K562 (cell line): ENCODE measurements at regions not wholly inside any gene's neighbourhood (a gene's known extent, or its start where the extent isn't known, plus 50 kb on each side); places are given as distances from the start of the nearest gene placed in this dataset.

Source experiments
- ATAC-seq: fragments of 200-7000 bp; cut with Tn5 transposase; 3 replicates; pipeline ENCODE4 v1.9.1; 2020; ENCODE audit warnings: moderate library complexity
- BruUV-seq: library from RNA; stranded (reverse); fragments of 400-500 nt; replicated peaks from 2 replicates; lab custom pipeline; 2021; lab: Mats Ljungman, UMichigan
- CTCF ChIA-PET: fragments of 300-600 bp; formaldehyde crosslinking; extraction: SDS; loops from one replicate; lab custom pipeline; 2021; ENCODE audit warnings: low intra/inter-chr PET ratio; lab: Yijun Ruan, JAX
- POLR2A ChIA-PET: fragments of 300-600, 350-650 bp; sonication (Branson Sonifier 250); formaldehyde crosslinking; extraction: SDS; loops from one replicate; lab custom pipeline; 2021; ENCODE audit warnings: antibody characterized with exemption, inconsistent platforms; lab: Yijun Ruan, JAX
- DNase-seq, 4 experiments: peaks; one replicate each; pipeline versions ENCODE4 v3.0.0 to v3.0.0-alpha.2; 2011 to 2018; ENCODE audit warnings: low spot score in 3 of 4, mixed read lengths in 3 of 4; ENCODE audit errors: extremely low read depth in 1 of 4
- FAIRE-seq: peaks from 2 replicates; lab custom pipeline; 2011; peaks lifted over from hg19 to GRCh38; lab: Jason Lieb, UNC
- H2AFZ ChIP-seq: 2 replicates; pipeline ENCODE4 v1.6.0; 2011; ENCODE audit warnings: low read depth, low read length, control low read depth, inconsistent platforms
- H3K27ac ChIP-seq: fragments of 200-600 bp; 3 replicates; pipeline ENCODE4 v1.8.0; 2011; ENCODE audit warnings: low read depth, mild to moderate bottlenecking, control low read depth, inconsistent platforms, low read length, moderate library complexity, mixed read lengths; ENCODE audit errors: extremely low read depth
- H3K27me3 ChIP-seq, 2 experiments: fragments of 300-600 bp in 1 of 2; 2 replicates in 1 of 2; 3 replicates in 1 of 2; pipeline versions ENCODE4 v1.6.0 to v1.8.0; 2011; ENCODE audit warnings: inconsistent platforms in 2 of 2, low read length in 2 of 2, mild to moderate bottlenecking in 1 of 2, mixed read lengths in 1 of 2, moderate library complexity in 1 of 2; ENCODE audit not compliant: control insufficient read depth in 2 of 2, insufficient read depth in 2 of 2
- H3K36me3 ChIP-seq: fragments of 300-600 bp; 3 replicates; pipeline ENCODE4 v1.8.0; 2011; ENCODE audit warnings: mild to moderate bottlenecking, low read length, inconsistent platforms; ENCODE audit not compliant: control insufficient read depth, insufficient read depth
- H3K4me1 ChIP-seq, 2 experiments: fragments of 200-600 bp in 1 of 2; replicated peaks in 1 of 2; 2 replicates in 1 of 2; 3 replicates in 1 of 2; pipeline versions ENCODE4 v1.5.1 to v1.8.0; 2011; ENCODE audit warnings: inconsistent platforms in 2 of 2, low read length in 2 of 2, mild to moderate bottlenecking in 1 of 2, mixed read lengths in 1 of 2, moderate library complexity in 1 of 2; ENCODE audit not compliant: control insufficient read depth in 2 of 2, insufficient read depth in 2 of 2
- H3K4me2 ChIP-seq: 2 replicates; pipeline ENCODE4 v1.6.1; 2011; ENCODE audit warnings: low read length, control low read depth, inconsistent platforms, mixed read lengths; ENCODE audit not compliant: insufficient read depth
- H3K4me3 ChIP-seq: fragments of 200-600 bp; sonication (generic), shearing (Covaris generic); 2 replicates; pipeline ENCODE4 v1.5.1; 2016; ENCODE audit warnings: control low read depth, inconsistent platforms
- H3K79me2 ChIP-seq: fragments of 200-600 bp; 3 replicates; pipeline ENCODE4 v1.8.0; 2011; ENCODE audit warnings: low read length, inconsistent platforms; ENCODE audit not compliant: control insufficient read depth, insufficient read depth
- H3K9ac ChIP-seq, 2 experiments: 2 replicates each; pipeline versions ENCODE4 v1.6.0 to v1.6.1; 2011; ENCODE audit warnings: low read depth in 2 of 2, low read length in 2 of 2, control low read depth in 1 of 2, inconsistent platforms in 1 of 2, mild to moderate bottlenecking in 1 of 2, mixed read lengths in 1 of 2; ENCODE audit not compliant: insufficient read depth in 1 of 2
- H3K9me1 ChIP-seq: one replicate; pipeline ENCODE4 v1.6.0; 2011; ENCODE audit warnings: inconsistent platforms, mild to moderate bottlenecking, low read length, moderate library complexity; ENCODE audit not compliant: control insufficient read depth, insufficient read depth
- H3K9me3 ChIP-seq: replicated peaks from 2 replicates; pipeline ENCODE4 v1.5.1; 2011; ENCODE audit warnings: low read depth, low read length, inconsistent platforms; ENCODE audit not compliant: control insufficient read depth, insufficient read depth
- H4K20me1 ChIP-seq: replicated peaks from 2 replicates; pipeline ENCODE4 v1.6.1; 2011; ENCODE audit warnings: low read length, inconsistent platforms, mixed read lengths; ENCODE audit not compliant: control insufficient read depth, insufficient read depth
- CBFA2T2 ChIP-seq: fragments of 450-650 bp; conservative IDR thresholded peaks from 2 replicates; pipeline ENCODE4 v1.6.1; 2017; ENCODE audit warnings: mild to moderate bottlenecking
- PHB2 ChIP-seq: fragments of 450-650 bp; IDR thresholded peaks from 2 replicates; pipeline ENCODE4 v1.6.1; 2017; ENCODE audit warnings: low read depth
- RAD51 ChIP-seq: fragments of 450-650 bp; IDR thresholded peaks from 2 replicates; pipeline ENCODE4 v1.7.1; 2016; ENCODE audit warnings: low read depth, mild to moderate bottlenecking, borderline replicate concordance
- TCF7L2 ChIP-seq: fragments of 150-350 bp; IDR thresholded peaks from 2 replicates; pipeline ENCODE4 v1.6.1; 2016; ENCODE audit warnings: low read depth, mild to moderate bottlenecking, low read length, moderate library complexity
- TEAD4 ChIP-seq, 2 experiments: sonication (generic) in 1 of 2; formaldehyde crosslinking in 1 of 2; IDR thresholded peaks; 2 replicates each; pipeline versions ENCODE4 v1.6.1 to v1.8.0; 2012 to 2022; ENCODE audit warnings: borderline replicate concordance in 1 of 2, inconsistent platforms in 1 of 2, low read length in 1 of 2, mild to moderate bottlenecking in 1 of 2, missing genetic modification reagents in 1 of 2
- TOE1 ChIP-seq, 2 experiments: fragments of 450-650 bp in 1 of 2; sonication (generic) in 1 of 2; formaldehyde crosslinking in 1 of 2; IDR thresholded peaks; 2 replicates each; pipeline versions ENCODE4 v1.7.1 to v1.8.0; 2016 to 2022; ENCODE audit warnings: borderline replicate concordance in 2 of 2, mild to moderate bottlenecking in 2 of 2, antibody characterized with exemption in 1 of 2, inconsistent platforms in 1 of 2, low read depth in 1 of 2, missing genetic modification reagents in 1 of 2, moderate library complexity in 1 of 2
- ZNF354B ChIP-seq: fragments of 250-450 bp; sonication (Bioruptor Pico); IDR thresholded peaks from 2 replicates; pipeline ENCODE4 v1.4.0; 2020
- WGBS: fragments of 100-300 bp; shearing (Covaris generic); methylation state at CpG from one replicate; pipeline ENCODE4 v1.1.6; 2016; ENCODE audit warnings: low coverage, mixed read lengths; ENCODE audit not compliant: insufficient coverage; ENCODE audit errors: missing lambda C conversion rate; 5-methylcytosine and 5-hydroxymethylcytosine counted together
- in situ Hi-C: fragments of 300-500 bp; cut with MboI; formaldehyde crosslinking; loops from 4 replicates; pipeline ENCODE4 v1.15.0; 2018; ENCODE audit warnings: inconsistent platforms, mixed read lengths
- intact Hi-C: fragments of 100-400 bp; cut with micrococcal nuclease; formaldehyde crosslinking; loops from 2 replicates; pipeline ENCODE4 v1.14.2; 2022
- TF ChIP-seq, protein P1 (sequence below): sonication (generic); formaldehyde crosslinking; IDR thresholded peaks from 2 replicates; pipeline ENCODE4 v1.9.0; 2022; ENCODE audit warnings: mild to moderate bottlenecking, missing genetic modification reagents
- TF ChIP-seq, protein P2 (sequence below): sonication (generic); formaldehyde crosslinking; IDR thresholded peaks from 2 replicates; pipeline ENCODE4 v1.5.0; 2020; ENCODE audit warnings: missing genetic modification reagents
- TF ChIP-seq, protein P3 (sequence below): fragments of 450-650 bp; formaldehyde crosslinking; IDR thresholded peaks from 2 replicates; pipeline ENCODE4 v1.4.0; 2020; ENCODE audit warnings: mild to moderate bottlenecking, mixed read lengths

DNA sequence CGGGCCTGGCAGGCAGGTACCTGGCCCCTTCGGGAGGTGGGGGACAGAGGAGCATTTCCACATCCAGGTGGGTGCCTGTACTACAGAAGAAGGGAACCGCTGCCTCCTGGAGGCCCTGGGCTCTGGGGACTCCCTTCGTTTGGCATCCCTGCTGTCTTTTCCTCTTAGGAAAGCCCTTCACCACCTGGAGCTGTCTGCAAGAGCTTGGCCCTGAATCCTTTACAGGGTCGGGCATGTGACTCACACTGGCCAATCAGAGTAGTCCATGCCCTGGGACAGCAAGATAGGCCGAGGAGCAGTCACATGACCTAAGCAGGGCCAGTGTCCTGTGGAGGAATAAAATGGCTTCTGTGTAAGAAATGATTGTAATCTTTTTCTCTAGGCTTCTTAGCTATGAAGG lies 224.9 kb downstream of the ANKRD60 start:
- no TSS peak for BruUV-seq
- intact Hi-C loops, result no loop called here
- FAIRE-seq, result no peak
- Histone ChIP-seq H3K9me1 (no peaks in the 10 kb centered on the region), H3K79me2 (no peaks in the 10 kb centered on the region), H3K27ac (no peak overlapping the region), H3K9me3 (no peaks in the 10 kb centered on the region), H3K4me3 (no peak overlapping the region), H4K20me1 (no peaks in the 10 kb centered on the region), H3K27me3 (peaks cover 5 to 38% of the 10 kb centered on the region in 2 experiments; a peak in 4 of 5 replicates), H3K4me2 (no peak overlapping the region; the same call in 1 of the 2 replicates), H3K9ac (no peak overlapping the region)
- ATAC-seq, result peak; percentile 87
- 0% methylated on average over 5 of the region's 6 CpGs for WGBS
- TF ChIP-seq, protein P1, sequence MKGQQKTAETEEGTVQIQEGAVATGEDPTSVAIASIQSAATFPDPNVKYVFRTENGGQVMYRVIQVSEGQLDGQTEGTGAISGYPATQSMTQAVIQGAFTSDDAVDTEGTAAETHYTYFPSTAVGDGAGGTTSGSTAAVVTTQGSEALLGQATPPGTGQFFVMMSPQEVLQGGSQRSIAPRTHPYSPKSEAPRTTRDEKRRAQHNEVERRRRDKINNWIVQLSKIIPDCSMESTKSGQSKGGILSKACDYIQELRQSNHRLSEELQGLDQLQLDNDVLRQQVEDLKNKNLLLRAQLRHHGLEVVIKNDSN (CRISPR knock-in tag), result peak; percentile 86
- TF ChIP-seq ZNF354B (CRISPR knock-in tag) (no peak), RAD51 (peak; percentile 88), TEAD4 (IDR thresholded peaks at IDR 0.05; ENCODE audit: low read length) (no peak), TEAD4 (CRISPR knock-in tag; IDR thresholded peaks at IDR 0.05; ENCODE audit: borderline replicate concordance) (no peak), PHB2 (no peak), CBFA2T2 (peak; percentile 40), TCF7L2 (no peak), TOE1 (IDR thresholded peaks at IDR 0.05; ENCODE audit: borderline replicate concordance) (peak; percentile 74; the same call in 1 of the 2 replicates), TOE1 (CRISPR knock-in tag; IDR thresholded peaks at IDR 0.05; ENCODE audit: borderline replicate concordance, low read depth) (no peak)
- TF ChIP-seq, protein P2, sequence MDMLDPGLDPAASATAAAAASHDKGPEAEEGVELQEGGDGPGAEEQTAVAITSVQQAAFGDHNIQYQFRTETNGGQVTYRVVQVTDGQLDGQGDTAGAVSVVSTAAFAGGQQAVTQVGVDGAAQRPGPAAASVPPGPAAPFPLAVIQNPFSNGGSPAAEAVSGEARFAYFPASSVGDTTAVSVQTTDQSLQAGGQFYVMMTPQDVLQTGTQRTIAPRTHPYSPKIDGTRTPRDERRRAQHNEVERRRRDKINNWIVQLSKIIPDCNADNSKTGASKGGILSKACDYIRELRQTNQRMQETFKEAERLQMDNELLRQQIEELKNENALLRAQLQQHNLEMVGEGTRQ, result peak; percentile 93
- TF ChIP-seq, protein P3, sequence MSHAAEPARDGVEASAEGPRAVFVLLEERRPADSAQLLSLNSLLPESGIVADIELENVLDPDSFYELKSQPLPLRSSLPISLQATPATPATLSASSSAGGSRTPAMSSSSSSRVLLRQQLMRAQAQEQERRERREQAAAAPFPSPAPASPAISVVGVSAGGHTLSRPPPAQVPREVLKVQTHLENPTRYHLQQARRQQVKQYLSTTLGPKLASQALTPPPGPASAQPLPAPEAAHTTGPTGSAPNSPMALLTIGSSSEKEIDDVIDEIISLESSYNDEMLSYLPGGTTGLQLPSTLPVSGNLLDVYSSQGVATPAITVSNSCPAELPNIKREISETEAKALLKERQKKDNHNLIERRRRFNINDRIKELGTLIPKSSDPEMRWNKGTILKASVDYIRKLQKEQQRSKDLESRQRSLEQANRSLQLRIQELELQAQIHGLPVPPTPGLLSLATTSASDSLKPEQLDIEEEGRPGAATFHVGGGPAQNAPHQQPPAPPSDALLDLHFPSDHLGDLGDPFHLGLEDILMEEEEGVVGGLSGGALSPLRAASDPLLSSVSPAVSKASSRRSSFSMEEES, result peak; percentile 83
- TF ChIP-seq, all 486 proteins: peak for 6
- ChIA-PET CTCF (no interaction called here), POLR2A (no interaction called here)
- in situ Hi-C loops, result no loop called here
- H3K4me1 ChIP-seq, result no peaks in the 10 kb centered on the region
- H2AFZ ChIP-seq, result peak overlapping the region; percentile 55; the same call in 1 of the 2 replicates
- H3K36me3 ChIP-seq, result no peaks in the 10 kb centered on the region
- DNase-seq, result peak; percentile 13 to 71 (median 68)
